Muscle layer of duodenum (tissue), 2 donors: ENCODE measurements at regions not wholly inside any gene's neighbourhood (a gene's known extent, or its start where the extent isn't known, plus 50 kb on each side); places are given as distances from the start of the nearest gene placed in this dataset.

Source experiments
- H3K27ac ChIP-seq: one replicate; pipeline ENCODE4 v1.7.0; 2013; ENCODE audit warnings: mild to moderate bottlenecking, low read length
- H3K27me3 ChIP-seq: one replicate; pipeline ENCODE4 v1.7.0; 2013; ENCODE audit warnings: low read depth, mild to moderate bottlenecking, control low read depth, low read length
- H3K36me3 ChIP-seq, 2 donors: one replicate each; pipeline ENCODE4 v1.7.0; 2013; ENCODE audit warnings: low read length in 2 of 2, control low read depth in 1 of 2, mild to moderate bottlenecking in 1 of 2; ENCODE audit not compliant: insufficient read depth in 2 of 2, control insufficient read depth in 1 of 2
- H3K4me1 ChIP-seq, 2 donors: one replicate each; pipeline ENCODE4 v1.7.0; 2013; ENCODE audit warnings: low read length in 2 of 2, mild to moderate bottlenecking in 2 of 2, control low read depth in 1 of 2, moderate library complexity in 1 of 2; ENCODE audit not compliant: insufficient read depth in 2 of 2, control insufficient read depth in 1 of 2
- H3K4me3 ChIP-seq, 2 donors: one replicate each; pipeline ENCODE4 v1.7.0; 2013; ENCODE audit warnings: low read length in 2 of 2, low read depth in 1 of 2, mild to moderate bottlenecking in 1 of 2
- H3K9me3 ChIP-seq, 2 donors: one replicate each; pipeline ENCODE4 v1.7.0; 2013; ENCODE audit warnings: low read length in 2 of 2, control low read depth in 1 of 2, mild to moderate bottlenecking in 1 of 2; ENCODE audit not compliant: control insufficient read depth in 1 of 2
- donor health status: healthy.

DNA sequence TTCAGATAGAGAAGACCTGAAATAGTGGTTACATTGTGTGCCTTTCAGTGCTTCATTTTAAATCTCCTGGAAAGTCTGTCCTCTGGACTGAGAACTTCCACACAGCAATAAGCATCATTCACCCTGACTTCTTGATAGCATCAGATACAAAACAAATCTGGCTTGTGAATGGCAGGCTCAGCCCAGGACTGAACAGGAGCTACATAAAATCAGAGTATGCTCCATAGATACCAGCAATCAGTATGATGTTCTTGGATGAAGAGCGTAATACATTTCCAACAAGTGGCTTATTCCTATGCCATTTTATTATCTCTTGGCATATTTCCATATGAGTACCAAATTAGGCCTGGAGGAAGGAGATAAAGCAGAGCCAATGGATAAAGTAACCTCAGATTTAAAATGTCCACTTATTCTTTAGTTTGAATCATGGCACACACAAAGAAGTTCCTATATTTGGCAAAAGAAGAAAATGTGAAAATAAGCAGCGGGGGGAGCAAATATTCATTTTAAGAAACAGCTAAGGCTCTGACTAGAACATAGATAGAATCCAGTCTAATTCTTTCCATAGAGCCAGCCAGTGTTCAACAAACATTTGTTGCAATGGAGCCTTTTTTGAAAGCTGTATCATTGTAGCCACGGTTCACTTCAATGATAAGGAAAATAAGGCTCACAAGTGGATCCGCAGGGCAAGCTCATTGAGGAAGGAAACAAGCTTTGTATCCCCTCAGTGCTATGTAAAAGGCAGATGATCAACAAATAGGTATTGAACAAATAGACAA is 230.8 kb upstream of the CHAC2 start:
- Histone ChIP-seq H3K9me3 (peaks cover 8% of the 10 kb centered on the region in 2 donors), H3K27me3 (no peaks in the 10 kb centered on the region), H3K36me3 (no peaks in the 10 kb centered on the region), H3K4me1 (no peaks in the 10 kb centered on the region), H3K27ac (no peak overlapping the region), H3K4me3 (no peak overlapping the region)

DNA sequence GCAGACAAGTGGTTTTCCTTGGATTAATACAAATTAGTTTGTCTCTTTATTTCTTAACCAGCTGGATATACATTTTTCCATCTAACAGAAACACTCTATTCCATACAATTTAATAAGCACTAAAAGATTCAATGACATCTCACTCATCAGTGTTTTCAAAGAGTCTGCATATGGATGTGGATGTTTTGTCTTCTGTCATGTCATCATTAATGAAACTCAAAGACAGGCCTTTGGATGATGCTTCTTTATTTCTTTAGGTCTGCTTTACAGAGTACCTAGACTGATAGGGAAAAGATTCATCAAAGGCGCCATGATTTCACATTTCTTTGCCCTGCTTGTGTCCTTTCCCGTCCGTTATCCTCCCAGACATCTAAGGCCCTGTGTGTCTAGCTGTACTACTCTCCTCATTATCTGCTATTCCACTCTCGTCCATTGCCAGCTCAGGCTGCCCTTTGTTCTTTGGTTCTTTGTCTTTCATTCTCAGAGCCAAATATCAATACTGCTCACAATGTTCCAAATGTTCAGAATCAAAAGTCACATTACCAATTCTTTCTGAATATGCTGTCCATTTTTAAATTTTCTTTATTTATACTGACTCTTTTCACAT is 232.3 kb upstream of the CHAC2 start:
- peaks cover 4% of the 10 kb centered on the region in 2 donors for H3K9me3 ChIP-seq
- H3K4me3 ChIP-seq, result no peak overlapping the region
- no peaks in the 10 kb centered on the region for H3K4me1 ChIP-seq
- no peaks in the 10 kb centered on the region for H3K27me3 ChIP-seq
- H3K27ac ChIP-seq, result no peak overlapping the region
- H3K36me3 ChIP-seq, result no peaks in the 10 kb centered on the region

DNA sequence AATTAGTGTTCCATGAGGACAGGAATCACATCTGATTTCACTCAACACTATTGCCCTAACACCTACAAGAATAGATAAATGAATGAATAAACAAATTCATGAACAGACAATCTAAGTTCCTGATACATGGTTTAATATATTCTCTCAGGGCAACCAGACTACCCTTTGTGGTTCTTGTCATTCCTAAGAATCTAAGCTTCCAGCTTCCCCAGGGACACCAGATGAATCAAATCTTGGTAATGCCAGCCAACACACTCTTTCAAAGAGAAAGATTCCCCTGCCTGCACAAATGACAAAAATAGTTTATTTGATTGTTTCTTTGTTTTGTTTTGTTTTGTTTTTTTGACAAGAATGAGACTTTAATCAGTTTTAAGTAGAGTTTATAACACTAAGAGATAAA is 237.5 kb upstream of the CHAC2 start:
- H3K27ac ChIP-seq, result no peak overlapping the region
- H3K36me3 ChIP-seq, result no peaks in the 10 kb centered on the region
- H3K27me3 ChIP-seq, result no peaks in the 10 kb centered on the region
- H3K9me3 ChIP-seq, result peaks cover 4 to 7% of the 10 kb centered on the region in 2 donors
- no peak overlapping the region for H3K4me3 ChIP-seq
- no peaks in the 10 kb centered on the region for H3K4me1 ChIP-seq

DNA sequence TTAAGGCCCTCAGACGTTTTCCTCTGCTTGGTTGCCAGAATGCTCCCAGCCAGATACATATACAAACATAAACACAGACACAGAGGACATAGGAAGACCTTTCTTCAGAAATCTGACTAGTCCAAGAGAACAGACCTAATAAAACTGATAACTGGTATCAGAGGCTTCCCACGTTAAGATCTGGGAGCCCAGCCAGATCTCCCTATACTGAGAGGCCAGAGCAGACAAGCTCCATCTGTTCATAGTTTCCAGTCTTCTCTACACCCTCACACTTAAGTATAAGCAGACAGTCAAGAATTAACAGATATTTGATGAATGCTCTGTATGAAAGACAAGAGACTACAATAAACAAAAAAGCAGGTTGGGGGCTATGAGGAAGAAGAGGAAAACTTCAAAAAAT is 240.5 kb upstream of the CHAC2 start:
- H3K4me1 ChIP-seq, result no peaks in the 10 kb centered on the region
- H3K27me3 ChIP-seq, result no peaks in the 10 kb centered on the region
- H3K9me3 ChIP-seq, result peaks cover 4 to 7% of the 10 kb centered on the region in 2 donors
- no peak overlapping the region for H3K4me3 ChIP-seq
- H3K27ac ChIP-seq, result no peak overlapping the region
- H3K36me3 ChIP-seq, result no peaks in the 10 kb centered on the region

DNA sequence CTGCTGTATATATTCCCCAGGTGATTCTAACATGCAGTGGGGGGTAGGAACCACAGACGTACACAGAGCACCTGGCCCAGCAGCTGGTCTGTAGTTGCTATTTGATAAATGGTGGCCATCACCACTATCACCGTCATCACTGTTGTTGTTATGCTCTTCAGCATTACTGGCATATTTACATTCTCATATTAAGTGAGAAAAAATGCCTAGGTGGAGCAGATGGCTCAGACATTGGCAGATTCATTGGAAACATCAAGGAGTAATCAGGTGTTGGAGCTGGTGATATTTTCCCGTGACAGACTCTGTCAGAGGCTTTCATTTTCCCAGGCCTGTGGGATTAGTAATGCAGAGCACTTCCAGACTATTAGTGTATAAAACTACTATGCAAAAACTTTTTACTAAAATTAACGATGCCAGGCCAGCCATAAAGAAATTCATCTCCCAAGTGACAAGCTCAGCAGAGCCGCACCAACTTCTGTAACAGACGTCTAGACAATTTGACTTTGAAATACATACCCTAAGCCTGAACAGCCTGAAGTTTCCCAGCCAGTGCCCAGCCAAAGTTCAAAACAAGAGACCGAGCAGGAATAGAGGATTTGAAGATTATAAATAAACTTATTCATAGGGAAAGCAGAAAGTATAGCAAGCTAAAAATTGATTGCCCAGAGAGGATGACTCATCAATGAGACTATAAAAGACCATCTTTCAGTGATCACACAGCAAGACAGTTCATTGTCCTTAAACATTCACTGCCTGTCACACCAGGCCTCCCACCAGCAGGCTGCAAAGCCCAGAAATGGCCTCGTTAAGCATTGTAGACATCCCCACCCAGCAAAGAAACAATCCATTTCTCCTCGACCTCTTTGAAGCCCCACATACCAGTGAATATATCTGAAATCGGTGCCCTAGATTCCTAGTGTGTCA is 247.4 kb upstream of the CHAC2 start:
- Histone ChIP-seq H3K27ac (no peak overlapping the region), H3K27me3 (no peaks in the 10 kb centered on the region), H3K36me3 (no peaks in the 10 kb centered on the region), H3K4me1 (no peaks in the 10 kb centered on the region), H3K4me3 (no peak overlapping the region), H3K9me3 (no peaks in the 10 kb centered on the region)

DNA sequence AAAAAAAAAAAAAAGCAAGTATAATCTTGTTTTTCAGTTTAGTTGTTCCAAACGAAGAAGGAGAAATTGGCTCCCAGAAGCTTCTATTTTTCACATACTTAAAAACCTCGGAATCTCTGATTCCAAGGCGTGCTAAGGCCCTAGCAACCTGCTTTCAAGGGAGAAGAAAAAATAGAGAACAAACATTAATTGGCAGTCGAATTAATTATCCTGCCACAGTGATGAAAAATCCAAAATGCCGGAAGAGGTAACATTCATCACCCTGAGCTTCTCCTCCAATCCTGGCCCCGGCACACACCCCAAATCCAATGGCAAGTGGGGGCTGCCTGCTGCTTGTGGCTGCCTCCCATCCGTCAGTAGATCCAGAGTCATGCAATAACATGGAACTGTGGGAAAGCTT is 250.2 kb upstream of the CHAC2 start:
- Histone ChIP-seq H3K27me3 (no peaks in the 10 kb centered on the region), H3K4me1 (no peaks in the 10 kb centered on the region), H3K4me3 (no peak overlapping the region), H3K36me3 (no peaks in the 10 kb centered on the region), H3K9me3 (no peaks in the 10 kb centered on the region), H3K27ac (no peak overlapping the region)

DNA sequence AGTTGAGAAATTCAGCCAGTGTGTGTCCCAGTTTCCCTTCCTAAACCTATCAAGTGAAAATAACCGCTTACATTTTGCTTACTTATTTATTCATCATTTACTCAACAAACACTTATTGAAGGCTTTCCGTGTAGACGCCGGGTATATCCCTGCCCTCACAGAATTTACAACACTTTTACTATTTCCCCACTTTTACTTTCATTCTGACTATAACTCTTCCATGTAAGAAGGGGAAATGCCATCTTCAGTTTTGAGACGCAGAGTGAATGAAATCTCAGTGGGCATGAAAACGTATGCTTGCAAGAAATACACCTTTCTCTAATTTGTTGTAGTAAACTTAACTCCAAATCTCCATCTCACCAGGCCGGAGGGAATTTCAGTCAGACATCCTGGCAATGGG is 251.0 kb upstream of the CHAC2 start:
- H3K4me1 ChIP-seq, result no peaks in the 10 kb centered on the region
- H3K9me3 ChIP-seq, result no peaks in the 10 kb centered on the region
- H3K4me3 ChIP-seq, result no peak overlapping the region
- no peaks in the 10 kb centered on the region for H3K36me3 ChIP-seq
- no peaks in the 10 kb centered on the region for H3K27me3 ChIP-seq
- no peak overlapping the region for H3K27ac ChIP-seq

DNA sequence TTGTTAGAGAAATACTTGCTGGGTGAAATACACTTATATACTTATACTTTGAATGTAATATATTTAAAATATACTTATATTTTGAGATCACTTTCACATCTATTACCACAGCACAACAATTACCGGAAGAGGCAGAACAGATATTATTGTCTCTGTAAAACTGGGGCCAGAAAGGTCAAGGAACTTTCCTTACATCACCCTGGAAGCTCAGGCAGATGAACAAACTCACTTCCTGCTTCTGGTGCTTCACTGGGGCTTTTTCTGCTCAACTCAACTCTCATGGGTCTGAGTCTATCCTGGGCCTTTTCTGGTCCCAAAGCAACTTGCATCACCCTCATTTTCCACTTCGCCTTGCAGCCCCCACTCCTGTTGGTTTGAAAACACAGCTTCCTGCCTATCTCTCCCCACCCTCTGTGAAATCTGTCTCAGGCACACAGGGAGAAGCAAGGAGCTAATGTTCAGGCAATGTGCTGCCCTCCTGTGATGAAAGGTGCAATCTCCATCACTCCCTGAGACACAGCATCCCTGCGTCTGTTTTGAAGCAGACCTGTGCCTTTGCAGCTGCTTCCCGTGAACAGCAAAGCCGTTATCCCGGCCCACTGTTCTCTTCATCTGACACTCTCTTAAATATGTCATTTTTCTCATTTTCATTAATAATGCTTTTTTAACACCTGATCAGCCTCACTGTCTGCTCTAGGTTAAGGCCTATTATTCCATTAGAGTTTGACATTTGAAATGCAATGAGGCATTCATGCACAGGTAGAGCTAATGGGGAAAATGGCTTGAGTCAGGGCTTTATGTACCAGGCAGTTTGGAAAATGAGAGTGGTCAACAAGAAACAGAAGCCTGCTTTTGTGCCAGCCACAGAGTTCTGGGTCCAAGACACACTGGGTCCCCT is 251.9 kb upstream of the CHAC2 start:
- H3K27me3 ChIP-seq, result no peaks in the 10 kb centered on the region
- H3K4me3 ChIP-seq, result no peak overlapping the region
- H3K9me3 ChIP-seq, result no peaks in the 10 kb centered on the region
- H3K4me1 ChIP-seq, result no peaks in the 10 kb centered on the region
- no peaks in the 10 kb centered on the region for H3K36me3 ChIP-seq
- H3K27ac ChIP-seq, result no peak overlapping the region

DNA sequence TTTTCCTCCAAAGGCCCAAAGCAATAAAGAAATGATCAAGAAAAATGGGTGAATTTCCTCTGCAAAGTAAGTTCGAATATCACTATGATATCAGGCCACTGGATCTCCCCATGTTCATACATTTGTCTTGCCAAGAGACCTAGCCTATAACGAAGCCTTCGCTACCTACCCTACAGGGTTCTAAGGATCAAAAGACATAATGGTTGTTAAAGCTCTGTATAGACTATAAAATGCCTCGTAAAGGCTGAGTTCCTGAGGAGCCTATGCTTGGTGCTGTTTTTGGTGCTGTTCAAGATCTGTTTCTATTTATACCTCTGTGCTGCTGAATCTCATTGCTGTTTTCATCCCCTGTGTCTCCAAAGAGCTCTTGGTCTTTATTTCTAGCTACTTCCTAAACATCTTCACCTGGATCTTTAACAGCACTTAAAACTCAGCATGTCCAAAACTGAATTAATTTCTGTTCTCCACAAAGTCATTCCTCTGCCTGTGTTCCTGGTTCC is 254.4 kb upstream of the CHAC2 start:
- no peak overlapping the region for H3K27ac ChIP-seq
- H3K36me3 ChIP-seq, result no peaks in the 10 kb centered on the region
- H3K9me3 ChIP-seq, result no peaks in the 10 kb centered on the region
- no peaks in the 10 kb centered on the region for H3K4me1 ChIP-seq
- H3K4me3 ChIP-seq, result no peak overlapping the region
- no peaks in the 10 kb centered on the region for H3K27me3 ChIP-seq

DNA sequence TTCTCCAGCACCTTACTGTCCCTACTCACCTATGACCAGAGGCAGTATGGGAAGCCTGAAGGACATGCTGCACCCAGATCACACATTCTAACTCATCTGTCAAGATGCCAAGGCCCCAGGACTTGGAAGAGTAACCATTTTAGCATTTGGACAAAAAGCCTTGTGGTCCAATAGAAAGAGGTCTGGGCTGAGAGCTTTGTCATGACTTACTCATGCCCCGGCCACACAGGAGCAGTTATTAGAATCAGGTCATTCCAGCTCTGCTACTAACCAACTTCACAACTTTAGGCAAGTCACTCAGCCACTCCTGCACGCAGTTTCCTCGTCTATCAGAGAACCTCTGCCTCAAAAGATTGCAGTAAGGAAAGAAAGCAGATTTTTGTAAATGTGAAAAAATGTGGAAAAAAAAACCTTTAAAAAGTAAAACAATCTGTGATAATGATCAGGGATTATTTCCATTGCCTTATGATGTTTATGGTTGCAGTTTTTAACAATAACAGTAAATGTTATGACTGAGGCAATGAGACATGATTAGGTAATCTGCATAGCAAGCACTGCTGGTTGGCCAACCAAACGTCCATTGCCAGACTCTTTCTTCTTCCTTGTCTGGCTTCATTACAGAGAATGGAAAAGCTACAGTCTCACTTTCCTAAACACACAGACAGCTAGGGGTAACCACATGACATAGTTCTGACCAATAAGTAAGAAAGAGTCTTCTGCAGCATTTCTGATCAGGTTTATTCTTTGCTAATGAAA is 255.4 kb upstream of the CHAC2 start:
- H3K36me3 ChIP-seq, result no peaks in the 10 kb centered on the region
- H3K4me1 ChIP-seq, result no peaks in the 10 kb centered on the region
- no peaks in the 10 kb centered on the region for H3K27me3 ChIP-seq
- no peak overlapping the region for H3K27ac ChIP-seq
- H3K4me3 ChIP-seq, result no peak overlapping the region
- H3K9me3 ChIP-seq, result no peaks in the 10 kb centered on the region
